OCI-M2 (cell line): ENCODE measurements at regions not wholly inside any gene's neighbourhood (a gene's known extent, or its start where the extent isn't known, plus 50 kb on each side); places are given as distances from the start of the nearest gene placed in this dataset.

Source experiments
- DNase-seq: peaks from one replicate; lab custom pipeline; 2025; ENCODE audit not compliant: unreplicated experiment; lab: John Stamatoyannopoulos, UW

GRCh38 chr5:152987131-152987530, 503.3 kb upstream of the GRIA1 start:
- no peak for DNase-seq

DNA sequence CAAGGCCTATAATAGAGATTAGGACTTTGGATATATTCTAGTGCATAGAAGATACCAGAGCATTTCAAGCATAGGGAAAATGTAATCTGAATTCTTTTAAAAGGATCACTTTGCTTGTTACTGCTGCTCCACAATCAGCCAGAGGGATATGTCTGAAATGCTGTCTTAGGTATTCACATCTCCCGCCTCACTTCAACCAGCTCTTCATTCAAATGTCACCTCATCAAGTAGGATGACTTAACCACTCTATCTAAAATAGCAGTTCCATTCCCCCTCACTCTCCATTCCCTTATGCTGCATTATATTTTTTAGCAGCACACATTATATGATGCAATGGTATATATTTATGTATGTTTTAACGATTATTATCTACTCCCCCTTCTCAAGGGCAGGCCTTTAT, 500.3 kb upstream of the GRIA1 start:
- no peak for DNase-seq

GRCh38 chr5:152990649-152991048, 499.8 kb upstream of the GRIA1 start:
- DNase-seq = no peak

- no peak for DNase-seq
Measured at GRCh38 chr5:152994033-152994680, 496.3 kb upstream of the GRIA1 start.

DNA sequence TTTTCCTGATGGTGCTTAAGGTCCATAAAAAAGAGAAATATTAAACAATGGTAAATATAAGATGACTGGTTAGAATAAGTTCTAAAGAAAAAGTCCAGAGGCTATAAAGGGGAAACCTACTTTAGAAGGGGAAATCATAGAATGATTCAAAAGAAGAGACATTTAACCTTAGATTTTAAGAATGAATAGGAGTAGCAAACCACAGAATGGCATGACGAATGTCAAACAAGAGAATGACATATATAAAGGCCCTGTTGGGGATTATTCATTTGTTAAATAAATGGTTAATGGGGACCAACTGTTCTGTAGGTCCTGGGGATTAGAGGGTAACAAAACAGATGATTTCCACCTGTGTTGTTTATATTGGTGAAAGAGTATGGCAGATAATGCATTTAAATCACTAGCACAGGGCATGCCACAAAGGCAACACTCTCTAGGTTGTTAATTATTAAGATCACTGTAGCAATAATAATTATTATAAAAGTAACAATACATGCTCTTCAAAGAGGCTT, 495.2 kb upstream of the GRIA1 start:
- no peak for DNase-seq

DNA sequence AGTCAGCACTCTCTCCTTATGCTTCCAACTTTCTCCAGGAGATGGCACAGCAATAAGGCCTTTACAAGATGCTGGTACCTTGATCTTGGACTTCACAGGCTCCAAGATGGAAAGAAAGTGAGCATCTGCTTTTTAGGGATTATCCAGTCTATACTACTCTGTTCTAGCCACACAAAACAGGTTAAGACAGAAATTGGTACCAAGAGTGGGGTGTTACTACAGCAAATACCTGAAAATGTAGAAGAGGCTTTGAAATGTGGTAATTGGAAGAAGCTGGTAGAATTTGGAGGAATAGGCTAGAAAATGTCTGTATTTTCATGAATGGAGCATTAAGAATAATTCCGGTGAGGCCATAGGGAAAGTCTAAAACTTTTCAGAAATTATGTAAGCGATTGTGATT, 484.8 kb upstream of the GRIA1 start:
- DNase-seq = no peak

DNA sequence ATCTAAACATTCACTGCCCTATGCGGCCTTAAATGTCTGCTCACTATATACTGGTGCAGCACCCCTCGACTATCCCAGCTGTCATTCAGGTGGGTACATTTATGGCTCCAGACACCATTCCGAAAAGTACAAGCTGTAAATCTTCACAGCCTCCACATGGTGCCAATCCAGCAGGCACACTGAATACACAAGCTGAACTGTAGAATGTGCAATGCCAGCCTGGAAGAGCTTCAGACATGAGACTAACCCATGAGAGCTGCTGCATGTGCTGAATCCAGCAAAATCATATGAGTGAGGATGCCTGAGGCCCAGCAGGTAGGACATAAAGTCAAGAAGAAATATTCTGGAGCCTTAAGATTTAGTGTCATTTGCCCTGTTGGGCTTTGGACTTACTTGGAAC, 483.8 kb upstream of the GRIA1 start:
- DNase-seq = no peak

DNA sequence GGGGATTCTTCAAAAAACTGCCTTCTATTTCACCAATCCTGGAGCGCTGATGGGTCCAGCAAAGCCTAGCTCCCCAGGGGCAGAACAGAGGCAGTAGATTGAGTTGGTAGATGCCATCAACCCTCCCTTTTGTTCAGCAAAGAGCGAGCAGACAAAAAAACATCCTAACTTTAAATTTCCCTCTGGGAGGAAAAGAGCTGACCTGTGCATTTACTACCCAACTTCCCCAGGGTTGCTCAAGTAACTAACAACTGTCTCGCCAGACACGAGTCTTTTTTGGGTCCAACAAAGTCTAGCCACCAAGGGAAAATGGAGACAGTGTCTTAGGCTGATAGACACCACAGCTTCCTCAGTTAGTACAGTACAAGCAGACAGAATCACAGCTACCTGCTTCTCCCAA, 476.3 kb upstream of the GRIA1 start:
- DNase-seq = no peak

DNA sequence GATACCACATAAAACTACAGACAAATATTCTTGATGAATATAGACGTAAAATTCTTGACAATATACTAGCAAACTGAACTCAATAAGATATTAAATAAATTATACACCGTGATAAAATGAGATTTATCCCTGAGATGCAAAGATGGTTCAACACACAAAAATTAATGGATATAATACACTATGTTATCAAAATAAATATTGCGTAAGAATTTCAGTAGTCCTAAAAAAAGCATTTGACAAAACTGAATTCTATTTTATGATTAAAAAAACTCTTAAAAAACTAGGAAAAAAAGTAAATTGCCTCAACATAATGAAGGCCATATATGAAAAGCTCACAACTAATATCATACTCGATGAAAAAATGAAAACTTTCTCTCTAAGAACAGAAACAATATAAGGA, 472.3 kb upstream of the GRIA1 start:
- no peak for DNase-seq

- no peak for DNase-seq
Measured at GRCh38 chr5:153030755-153031725, 459.4 kb upstream of the GRIA1 start.

DNA sequence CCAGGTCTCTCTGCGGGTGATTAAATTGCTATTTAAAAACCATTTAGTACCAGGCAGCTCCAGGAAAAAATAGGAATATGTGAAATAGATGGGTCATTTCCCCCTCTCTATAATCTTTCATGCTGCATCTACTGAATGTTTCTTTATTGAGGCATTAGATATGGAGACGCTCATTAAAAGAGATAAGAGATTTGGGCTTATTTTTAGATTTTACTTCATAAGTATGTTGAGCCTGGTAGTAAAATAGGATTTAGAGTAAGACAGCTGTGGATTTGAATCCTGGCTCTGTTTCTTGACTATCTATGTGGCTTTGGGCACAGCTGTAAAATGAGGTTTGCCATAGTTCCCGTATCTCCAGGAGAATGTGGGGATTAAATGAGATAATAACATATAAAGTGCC, 451.0 kb upstream of the GRIA1 start:
- no peak for DNase-seq

DNA sequence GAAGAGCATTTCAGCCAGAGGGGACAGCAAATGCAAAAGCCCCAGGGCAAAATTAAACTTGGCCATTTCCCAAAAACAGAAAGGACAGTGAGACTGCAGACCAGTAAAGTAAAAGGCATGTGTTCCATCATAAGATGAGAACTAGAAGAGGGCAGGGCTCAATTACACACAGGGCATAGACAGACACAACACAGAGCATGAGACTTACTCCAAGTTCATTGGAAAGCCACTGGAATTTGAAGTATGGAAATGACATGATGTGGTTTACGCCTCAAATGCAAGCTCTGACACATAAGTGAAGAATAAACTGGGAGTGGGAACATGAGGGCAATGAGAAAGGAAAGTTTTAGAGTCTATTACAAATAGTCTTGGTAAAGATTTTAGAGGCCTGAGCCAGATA, 446.6 kb upstream of the GRIA1 start:
- DNase-seq = no peak

DNA sequence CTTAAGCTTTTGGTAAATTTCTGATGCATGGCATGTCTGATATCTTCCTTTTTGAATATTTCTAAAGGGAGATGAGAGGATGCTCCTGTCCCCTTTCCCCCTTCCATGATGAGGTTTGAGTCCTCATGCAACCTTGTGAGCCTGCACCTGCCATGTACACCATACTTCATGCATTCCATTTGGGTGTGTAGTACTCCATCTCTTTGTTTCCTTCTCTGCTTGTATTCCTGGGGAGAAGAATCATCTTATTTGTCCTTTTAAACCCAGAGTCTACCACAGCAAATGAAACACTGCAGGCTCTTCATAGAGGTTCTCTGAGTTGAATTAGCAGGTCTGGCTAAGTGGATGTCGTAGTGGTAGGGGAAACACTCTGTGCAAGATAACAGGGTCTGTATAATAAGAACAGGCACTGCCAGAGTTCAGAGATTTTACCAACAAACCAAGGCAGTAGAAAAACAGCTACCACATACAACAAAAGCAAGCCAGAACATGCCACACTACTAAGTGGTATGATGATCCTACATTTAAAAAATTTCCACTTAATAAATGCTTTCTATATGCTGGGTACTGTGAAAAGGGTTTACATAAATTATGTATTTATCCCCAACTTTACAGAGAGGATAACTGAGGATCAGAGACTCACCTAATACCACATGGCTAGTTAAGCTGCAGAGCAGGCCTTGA, 439.8 kb upstream of the GRIA1 start:
- DNase-seq = no peak

- DNase-seq = no peak
Measured at GRCh38 chr5:153066281-153066680, 424.2 kb upstream of the GRIA1 start.

- DNase-seq = no peak
Measured at GRCh38 chr5:153067869-153068268, 422.6 kb upstream of the GRIA1 start.

DNA sequence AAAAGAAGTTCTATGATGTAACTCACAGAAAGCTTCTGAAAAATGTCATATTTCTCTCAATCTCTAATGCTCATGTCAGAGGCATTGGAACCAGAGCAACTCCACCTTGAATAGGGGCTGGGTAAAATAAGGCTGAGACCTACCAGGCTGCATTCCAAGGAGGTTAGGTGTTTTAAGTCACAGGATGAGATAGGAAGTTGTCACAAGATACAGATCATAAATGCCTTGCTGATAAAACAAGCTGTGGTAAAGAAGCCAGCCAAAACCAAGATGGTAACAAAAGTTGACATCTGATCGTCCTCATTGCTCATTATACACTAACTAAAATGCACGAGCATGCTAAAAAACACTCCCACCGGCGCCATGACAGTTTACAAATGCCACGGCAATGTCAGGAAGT, 411.1 kb upstream of the GRIA1 start:
- no peak for DNase-seq

- DNase-seq = no peak
Measured at GRCh38 chr5:153080940-153081339, 409.5 kb upstream of the GRIA1 start.

GRCh38 chr5:153081385-153081784, 409.1 kb upstream of the GRIA1 start:
- no peak for DNase-seq

DNA sequence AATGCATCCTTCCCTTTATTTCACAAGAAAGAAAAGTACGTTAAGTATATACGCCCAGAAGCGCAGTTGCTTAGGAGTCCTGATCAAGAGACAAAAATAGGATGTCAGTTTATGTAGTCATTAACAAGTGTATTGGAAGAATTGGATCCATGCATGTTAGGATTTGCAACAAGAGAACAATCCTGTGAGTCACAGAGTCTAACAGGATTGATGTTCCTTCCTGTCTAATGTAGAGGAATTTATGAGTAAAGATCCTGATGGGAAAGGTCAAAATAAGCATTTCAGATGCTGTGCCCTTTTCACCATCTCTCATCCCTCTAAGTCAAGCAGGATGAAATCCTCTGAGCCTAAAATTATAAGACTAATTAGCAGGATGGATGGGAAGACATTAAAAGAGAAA, 406.0 kb upstream of the GRIA1 start:
- no peak for DNase-seq

GRCh38 chr5:153086486-153086885, 404.0 kb upstream of the GRIA1 start:
- DNase-seq = no peak

- DNase-seq = no peak
Measured at GRCh38 chr5:153088538-153088937, 401.9 kb upstream of the GRIA1 start.

DNA sequence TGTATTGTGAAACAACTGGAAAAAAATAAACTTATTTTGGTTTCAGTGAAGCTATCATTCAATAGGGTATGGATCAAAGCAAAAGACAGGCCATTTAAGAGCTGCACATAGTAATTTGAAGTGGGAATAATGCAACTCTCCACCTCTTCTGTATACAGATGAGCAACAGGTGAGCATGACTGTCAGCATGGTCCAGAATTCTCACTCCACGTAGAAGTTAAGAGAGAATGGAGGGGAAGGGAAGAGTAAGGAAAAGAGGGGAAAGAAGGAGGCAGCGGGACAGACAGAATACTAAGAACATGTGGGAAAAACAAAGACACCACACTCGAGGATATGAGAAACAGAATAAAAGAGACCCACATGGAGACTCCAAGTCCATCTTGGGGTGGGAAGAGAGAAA, 396.1 kb upstream of the GRIA1 start:
- DNase-seq = no peak
